ENCODE measurements at regions not wholly inside any gene's neighbourhood (a gene's known extent, or its start where the extent isn't known, plus 50 kb on each side); places are given as distances from the start of the nearest gene placed in this dataset.

DNA sequence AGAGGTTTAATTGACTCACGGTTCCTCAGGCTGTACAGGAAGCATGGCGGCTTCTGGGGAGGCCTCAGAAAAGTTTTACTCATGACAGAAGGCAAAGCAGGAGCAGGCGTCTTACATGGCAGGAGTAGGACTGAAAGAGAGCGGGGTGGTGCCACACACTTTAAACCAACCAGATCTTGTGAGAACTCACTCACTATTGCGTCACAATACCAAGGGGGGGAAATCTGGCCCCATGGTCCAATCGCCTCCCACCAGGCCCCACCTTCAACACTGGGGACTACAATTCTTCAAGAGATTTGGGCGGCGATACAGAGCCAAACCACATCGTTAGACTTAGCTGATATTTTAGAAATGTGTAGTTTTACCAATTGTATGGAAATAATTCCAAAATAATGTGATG, 77.6 kb upstream of the SLC4A10 start:
- TF ChIP-seq CTCF (IDR thresholded peaks at IDR 0.05; ENCODE audit: control extremely low read depth in 1 of 3, insufficient read depth in 1 of 3, low read depth in 1 of 3, low read length in 3 of 3) (no peak), POLR2A (IDR thresholded peaks at IDR 0.05; ENCODE audit: control extremely low read depth in 1 of 2, low read depth in 2 of 2, low read length in 2 of 2) (no peak), POLR2AphosphoS5 (IDR thresholded peaks at IDR 0.05; ENCODE audit: low read depth, low read length) (no peak), CHD7 (IDR thresholded peaks at IDR 0.05; ENCODE audit: insufficient replicate concordance, low read length) (no peak), JUND (IDR thresholded peaks at IDR 0.05; ENCODE audit: low read length) (no peak), CEBPB (IDR thresholded peaks at IDR 0.05; ENCODE audit: low read depth, low read length) (peak; percentile 63), RXRA (IDR thresholded peaks at IDR 0.05; ENCODE audit: insufficient read depth, low read depth, low read length) (no peak)
- TF ChIP-seq, protein P1, sequence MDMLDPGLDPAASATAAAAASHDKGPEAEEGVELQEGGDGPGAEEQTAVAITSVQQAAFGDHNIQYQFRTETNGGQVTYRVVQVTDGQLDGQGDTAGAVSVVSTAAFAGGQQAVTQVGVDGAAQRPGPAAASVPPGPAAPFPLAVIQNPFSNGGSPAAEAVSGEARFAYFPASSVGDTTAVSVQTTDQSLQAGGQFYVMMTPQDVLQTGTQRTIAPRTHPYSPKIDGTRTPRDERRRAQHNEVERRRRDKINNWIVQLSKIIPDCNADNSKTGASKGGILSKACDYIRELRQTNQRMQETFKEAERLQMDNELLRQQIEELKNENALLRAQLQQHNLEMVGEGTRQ (IDR thresholded peaks at IDR 0.05; ENCODE audit: low read length): no peak
- TF ChIP-seq, protein P2, sequence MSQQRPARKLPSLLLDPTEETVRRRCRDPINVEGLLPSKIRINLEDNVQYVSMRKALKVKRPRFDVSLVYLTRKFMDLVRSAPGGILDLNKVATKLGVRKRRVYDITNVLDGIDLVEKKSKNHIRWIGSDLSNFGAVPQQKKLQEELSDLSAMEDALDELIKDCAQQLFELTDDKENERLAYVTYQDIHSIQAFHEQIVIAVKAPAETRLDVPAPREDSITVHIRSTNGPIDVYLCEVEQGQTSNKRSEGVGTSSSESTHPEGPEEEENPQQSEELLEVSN (IDR thresholded peaks at IDR 0.05): no peak

Data from H1 (cell line).